ENCODE measurements at regions not wholly inside any gene's neighbourhood (a gene's known extent, or its start where the extent isn't known, plus 50 kb on each side); places are given as distances from the start of the nearest gene placed in this dataset.
"Not testable (repeated sequence)": the region's sequence is repeated elsewhere in the genome, so short reads cannot be mapped to it uniquely, and the experiment has no call there.

- not testable (repeated sequence) for TF ChIP-seq POLR2A, CTCF, EP300 (IDR thresholded peaks at IDR 0.05)
These were observed 1074.3 kb upstream of the DEFB115 start for GRCh38 chr20:30183124-30183523.

Data from tibial nerve (tissue), 4 donors.